Tibial artery (tissue), 4 donors: ENCODE measurements at regions not wholly inside any gene's neighbourhood (a gene's known extent, or its start where the extent isn't known, plus 50 kb on each side); places are given as distances from the start of the nearest gene placed in this dataset.

Experiments
- DNase-seq, 2 donors: peaks; one replicate each; pipeline ENCODE4 v3.0.0-alpha.2; 2019
- H3K27ac ChIP-seq, 2 donors: fragments of 200-600 bp; sonication (generic) in 1 of 2; 1 replicate in 1 of 2; 2 replicates in 1 of 2; pipeline ENCODE4 v1.5.1; 2018 to 2019; ENCODE audit warnings: mild to moderate bottlenecking in 1 of 2
- H3K27me3 ChIP-seq, 2 donors: fragments of 200-600 bp; sonication (generic) in 1 of 2; one replicate each; pipeline versions ENCODE4 v1.5.1 to v1.6.0; 2016 to 2019
- H3K36me3 ChIP-seq, 3 donors: fragments of 200-600 bp; sonication (generic) in 2 of 3; one replicate each; pipeline ENCODE4 v1.5.1; 2016 to 2019; ENCODE audit warnings: mild to moderate bottlenecking in 2 of 3
- H3K4me1 ChIP-seq, 4 donors: fragments of 200-600 bp; sonication (generic) in 2 of 4; 1 replicate in 3 of 4; 2 replicates in 1 of 4; pipeline ENCODE4 v1.5.1; 2016 to 2019
- H3K4me3 ChIP-seq, 2 donors: fragments of 200-600 bp; sonication (generic) in 1 of 2; 1 replicate in 1 of 2; 2 replicates in 1 of 2; pipeline ENCODE4 v1.5.1; 2018 to 2019; ENCODE audit warnings: mild to moderate bottlenecking in 2 of 2
- H3K9me3 ChIP-seq, 3 donors: fragments of 200-600 bp; sonication (generic) in 1 of 3; one replicate each; pipeline ENCODE4 v1.5.1; 2016 to 2019
- intact Hi-C: fragments of 100-400 bp; cut with DNase I; formaldehyde crosslinking; loops from one replicate; pipeline ENCODE4 v1.15.0; 2023; ENCODE audit warnings: low total_unique reads
- TF ChIP-seq, protein P1 (sequence below), 2 experiments: fragments of 200-600 bp in 1 of 2; fragments of 450-650 bp in 1 of 2; IDR thresholded peaks; one replicate each; pipeline ENCODE4 v1.5.1; 2017 to 2019; ENCODE audit warnings: antibody characterized with exemption in 2 of 2, mild to moderate bottlenecking in 1 of 2, moderate library complexity in 1 of 2

DNA sequence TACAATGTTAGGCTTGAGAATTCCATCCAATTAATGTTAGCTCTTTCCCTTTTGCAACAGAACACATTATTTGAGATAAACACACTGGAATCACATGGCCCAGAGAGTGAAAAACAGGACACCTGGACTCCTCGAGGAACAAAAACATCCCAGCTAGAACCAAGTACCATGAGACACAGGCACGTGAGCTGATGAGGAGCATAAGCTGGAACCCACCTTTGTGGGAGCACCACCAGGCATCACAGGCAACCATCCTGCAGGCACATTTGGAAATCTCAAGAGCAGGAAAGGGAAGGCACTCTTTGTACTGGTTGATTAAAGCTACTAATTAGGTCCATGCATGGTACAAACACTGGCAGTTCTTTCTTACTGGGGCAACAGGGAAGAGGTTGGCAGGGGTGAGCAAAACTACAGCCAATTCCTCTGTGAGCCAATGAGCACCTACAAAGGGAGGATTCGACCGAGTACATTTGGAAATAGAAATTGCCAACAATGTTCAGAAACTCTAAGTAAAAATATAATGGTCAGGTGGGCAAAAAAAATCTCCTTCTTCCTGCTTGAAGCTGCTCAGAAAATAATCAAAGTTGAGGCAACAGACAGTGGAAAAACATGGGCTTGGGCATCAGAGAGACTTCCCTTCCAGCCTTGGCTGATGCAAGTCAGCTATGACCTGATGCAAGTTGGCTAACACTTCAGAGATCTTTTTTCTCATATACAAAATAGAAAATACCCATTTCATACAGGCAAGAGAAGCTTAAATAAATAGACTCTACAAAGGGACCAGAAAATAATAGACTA, 216.7 kb downstream of the NUAK1 start:
- intact Hi-C loops = no loop called here
- H3K27ac ChIP-seq = no peak overlapping the region
- H3K36me3 ChIP-seq = no peaks in the 10 kb centered on the region
- TF ChIP-seq, protein P1, sequence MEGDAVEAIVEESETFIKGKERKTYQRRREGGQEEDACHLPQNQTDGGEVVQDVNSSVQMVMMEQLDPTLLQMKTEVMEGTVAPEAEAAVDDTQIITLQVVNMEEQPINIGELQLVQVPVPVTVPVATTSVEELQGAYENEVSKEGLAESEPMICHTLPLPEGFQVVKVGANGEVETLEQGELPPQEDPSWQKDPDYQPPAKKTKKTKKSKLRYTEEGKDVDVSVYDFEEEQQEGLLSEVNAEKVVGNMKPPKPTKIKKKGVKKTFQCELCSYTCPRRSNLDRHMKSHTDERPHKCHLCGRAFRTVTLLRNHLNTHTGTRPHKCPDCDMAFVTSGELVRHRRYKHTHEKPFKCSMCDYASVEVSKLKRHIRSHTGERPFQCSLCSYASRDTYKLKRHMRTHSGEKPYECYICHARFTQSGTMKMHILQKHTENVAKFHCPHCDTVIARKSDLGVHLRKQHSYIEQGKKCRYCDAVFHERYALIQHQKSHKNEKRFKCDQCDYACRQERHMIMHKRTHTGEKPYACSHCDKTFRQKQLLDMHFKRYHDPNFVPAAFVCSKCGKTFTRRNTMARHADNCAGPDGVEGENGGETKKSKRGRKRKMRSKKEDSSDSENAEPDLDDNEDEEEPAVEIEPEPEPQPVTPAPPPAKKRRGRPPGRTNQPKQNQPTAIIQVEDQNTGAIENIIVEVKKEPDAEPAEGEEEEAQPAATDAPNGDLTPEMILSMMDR (IDR thresholded peaks at IDR 0.05) = no peak
- H3K27me3 ChIP-seq = no peaks in the 10 kb centered on the region
- no peak overlapping the region for H3K4me3 ChIP-seq
- no peak for DNase-seq
- H3K4me1 ChIP-seq = peaks cover 0 to 15% (median 5%) of the 10 kb centered on the region in 4 donors
- H3K9me3 ChIP-seq = no peaks in the 10 kb centered on the region

GRCh38 chr12:105922670-105923102, 216.1 kb downstream of the NUAK1 start:
- no peak for DNase-seq
- intact Hi-C loops = no loop called here
- TF ChIP-seq, protein P1 (IDR thresholded peaks at IDR 0.05) = no peak
- no peaks in the 10 kb centered on the region for H3K9me3 ChIP-seq
- no peaks in the 10 kb centered on the region for H3K36me3 ChIP-seq
- H3K4me3 ChIP-seq = no peak overlapping the region
- H3K4me1 ChIP-seq = peaks cover 0 to 15% (median 5%) of the 10 kb centered on the region in 4 donors
- no peaks in the 10 kb centered on the region for H3K27me3 ChIP-seq
- H3K27ac ChIP-seq = no peak overlapping the region

GRCh38 chr12:105924526-105925208, 214.1 kb downstream of the NUAK1 start:
- intact Hi-C loops = no loop called here
- TF ChIP-seq, protein P1 (IDR thresholded peaks at IDR 0.05) = no peak
- no peaks in the 10 kb centered on the region for H3K36me3 ChIP-seq
- peaks cover 0 to 15% (median 5%) of the 10 kb centered on the region in 4 donors for H3K4me1 ChIP-seq
- H3K4me3 ChIP-seq = no peak overlapping the region
- no peak overlapping the region for H3K27ac ChIP-seq
- H3K27me3 ChIP-seq = no peaks in the 10 kb centered on the region
- H3K9me3 ChIP-seq = no peaks in the 10 kb centered on the region
- DNase-seq = no peak

DNA sequence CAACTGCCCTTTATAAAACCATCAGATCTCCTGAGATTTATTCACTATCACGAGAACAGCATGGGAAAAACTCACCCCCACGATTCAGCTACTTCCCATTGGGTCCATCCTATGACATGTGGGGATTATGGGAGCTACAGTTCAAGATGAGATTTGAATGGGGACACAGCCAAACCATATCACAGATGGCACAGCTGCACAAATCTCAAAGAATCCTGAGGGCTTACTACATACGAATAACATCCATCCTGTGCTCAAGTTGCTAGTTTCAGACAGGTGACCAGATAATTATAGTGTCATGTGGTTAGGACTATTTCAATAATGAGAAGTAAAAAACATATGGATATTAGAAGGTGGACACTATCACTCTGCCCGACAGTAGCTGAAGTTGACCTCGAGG, 211.2 kb downstream of the NUAK1 start:
- Histone ChIP-seq H3K4me1 (peaks cover 0 to 5% (median under 1%) of the 10 kb centered on the region in 4 donors), H3K9me3 (no peaks in the 10 kb centered on the region), H3K27ac (no peak overlapping the region), H3K4me3 (no peak overlapping the region), H3K36me3 (no peaks in the 10 kb centered on the region), H3K27me3 (no peaks in the 10 kb centered on the region)
- intact Hi-C loops = no loop called here
- no peak for DNase-seq
- TF ChIP-seq, protein P1 (IDR thresholded peaks at IDR 0.05) = no peak

DNA sequence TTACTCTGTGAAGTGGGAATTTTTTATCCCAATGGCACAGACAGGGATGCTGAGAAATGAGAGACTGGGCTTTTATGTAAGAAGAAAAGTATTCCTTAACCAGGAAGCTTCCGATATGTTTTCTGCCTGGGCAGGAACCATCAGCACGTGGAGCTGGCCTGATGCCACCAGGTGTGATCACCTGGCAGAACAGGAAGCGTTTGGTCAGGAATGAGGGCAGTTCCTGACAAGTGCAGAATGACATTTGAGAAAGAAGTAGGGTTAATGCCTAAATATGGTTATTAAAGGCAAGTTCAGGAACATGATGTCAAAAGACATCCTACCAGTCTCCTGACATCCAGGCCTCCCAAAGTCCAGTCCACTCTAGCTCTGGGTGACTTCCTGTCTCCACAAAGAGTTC, 210.3 kb downstream of the NUAK1 start:
- intact Hi-C loops = no loop called here
- Histone ChIP-seq H3K4me3 (no peak overlapping the region), H3K9me3 (no peaks in the 10 kb centered on the region), H3K36me3 (no peaks in the 10 kb centered on the region), H3K4me1 (no peaks in the 10 kb centered on the region), H3K27ac (no peak overlapping the region), H3K27me3 (no peaks in the 10 kb centered on the region)
- DNase-seq = no peak
- TF ChIP-seq, protein P1 (IDR thresholded peaks at IDR 0.05) = no peak
